Mesothelial cell of epicardium (in vitro differentiated cells): ENCODE measurements at regions not wholly inside any gene's neighbourhood (a gene's known extent, or its start where the extent isn't known, plus 50 kb on each side); places are given as distances from the start of the nearest gene placed in this dataset.

Experiments
- DNase-seq, 2 experiments: peaks; one replicate each; pipeline ENCODE4 v3.0.0; 2021; ENCODE audit warnings: low spot score in 2 of 2; ENCODE audit not compliant: unreplicated experiment in 2 of 2
- H3K27ac Mint-ChIP-seq: 2 replicates; pipeline ENCODE4 v1.8.0; 2021; ENCODE audit warnings: mixed read lengths
- H3K27me3 Mint-ChIP-seq: 2 replicates; pipeline ENCODE4 v1.8.0; 2021; ENCODE audit warnings: low read depth, mixed read lengths
- H3K36me3 Mint-ChIP-seq: 2 replicates; pipeline ENCODE4 v1.8.0; 2021; ENCODE audit warnings: mixed read lengths
- H3K4me1 Mint-ChIP-seq: 2 replicates; pipeline ENCODE4 v1.8.0; 2021; ENCODE audit warnings: mixed read lengths
- H3K4me3 Mint-ChIP-seq: 2 replicates; pipeline ENCODE4 v1.8.0; 2021; ENCODE audit warnings: mild to moderate bottlenecking, moderate library complexity, mixed read lengths
- H3K9me3 Mint-ChIP-seq: 2 replicates; pipeline ENCODE4 v1.8.0; 2021; ENCODE audit warnings: mixed read lengths
- TF ChIP-seq, protein P1 (sequence below): fragments of 200-600 bp; sonication (generic); IDR thresholded peaks from one replicate; pipeline ENCODE4 v1.5.0; 2021; ENCODE audit warnings: antibody characterized with exemption; ENCODE audit not compliant: unreplicated experiment

- Mint-ChIP-seq H3K4me3 (no peak overlapping the region), H3K4me1 (no peaks in the 10 kb centered on the region), H3K9me3 (peaks cover 3% of the 10 kb centered on the region), H3K36me3 (no peaks in the 10 kb centered on the region), H3K27me3 (no peaks in the 10 kb centered on the region), H3K27ac (no peak overlapping the region)
- DNase-seq = no peak
- TF ChIP-seq, protein P1, sequence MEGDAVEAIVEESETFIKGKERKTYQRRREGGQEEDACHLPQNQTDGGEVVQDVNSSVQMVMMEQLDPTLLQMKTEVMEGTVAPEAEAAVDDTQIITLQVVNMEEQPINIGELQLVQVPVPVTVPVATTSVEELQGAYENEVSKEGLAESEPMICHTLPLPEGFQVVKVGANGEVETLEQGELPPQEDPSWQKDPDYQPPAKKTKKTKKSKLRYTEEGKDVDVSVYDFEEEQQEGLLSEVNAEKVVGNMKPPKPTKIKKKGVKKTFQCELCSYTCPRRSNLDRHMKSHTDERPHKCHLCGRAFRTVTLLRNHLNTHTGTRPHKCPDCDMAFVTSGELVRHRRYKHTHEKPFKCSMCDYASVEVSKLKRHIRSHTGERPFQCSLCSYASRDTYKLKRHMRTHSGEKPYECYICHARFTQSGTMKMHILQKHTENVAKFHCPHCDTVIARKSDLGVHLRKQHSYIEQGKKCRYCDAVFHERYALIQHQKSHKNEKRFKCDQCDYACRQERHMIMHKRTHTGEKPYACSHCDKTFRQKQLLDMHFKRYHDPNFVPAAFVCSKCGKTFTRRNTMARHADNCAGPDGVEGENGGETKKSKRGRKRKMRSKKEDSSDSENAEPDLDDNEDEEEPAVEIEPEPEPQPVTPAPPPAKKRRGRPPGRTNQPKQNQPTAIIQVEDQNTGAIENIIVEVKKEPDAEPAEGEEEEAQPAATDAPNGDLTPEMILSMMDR = no peak
These were observed 260.2 kb downstream of the BMP4 start for GRCh38 chr14:53696217-53696965.

DNA sequence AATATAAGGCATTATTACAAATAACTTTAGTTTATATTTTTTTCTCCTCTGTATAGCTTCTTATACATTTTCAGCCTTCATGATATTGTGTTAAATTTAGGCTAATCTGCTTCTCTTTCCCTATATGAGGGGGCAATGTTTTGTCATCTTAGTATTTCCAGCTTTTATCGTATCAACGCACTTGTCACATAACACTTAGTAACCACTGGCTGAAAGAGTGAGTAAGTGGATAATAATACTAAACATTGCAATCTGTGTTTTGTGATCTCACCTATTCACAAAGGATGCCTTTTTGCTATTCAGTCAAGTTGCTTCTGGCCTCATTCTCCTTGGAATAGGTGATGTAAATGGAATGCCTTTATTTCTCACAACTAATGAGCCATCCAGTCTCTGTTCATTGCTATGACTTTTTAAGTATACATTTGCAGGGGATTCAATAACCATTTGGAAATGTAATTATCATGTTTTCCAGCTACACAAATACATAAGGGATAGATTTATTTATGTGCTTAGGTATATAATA is 260.9 kb downstream of the BMP4 start:
- H3K36me3 Mint-ChIP-seq = no peaks in the 10 kb centered on the region
- no peaks in the 10 kb centered on the region for H3K27me3 Mint-ChIP-seq
- no peak overlapping the region for H3K4me3 Mint-ChIP-seq
- H3K4me1 Mint-ChIP-seq = no peaks in the 10 kb centered on the region
- H3K27ac Mint-ChIP-seq = no peak overlapping the region
- no peaks in the 10 kb centered on the region for H3K9me3 Mint-ChIP-seq
- no peak for DNase-seq
- TF ChIP-seq, protein P1 = no peak

- H3K9me3 Mint-ChIP-seq = no peaks in the 10 kb centered on the region
- H3K36me3 Mint-ChIP-seq = no peaks in the 10 kb centered on the region
- TF ChIP-seq, protein P1 = no peak
- no peak overlapping the region for H3K27ac Mint-ChIP-seq
- H3K4me1 Mint-ChIP-seq = no peaks in the 10 kb centered on the region
- no peaks in the 10 kb centered on the region for H3K27me3 Mint-ChIP-seq
- H3K4me3 Mint-ChIP-seq = no peak overlapping the region
- DNase-seq = no peak
These were observed 263.7 kb downstream of the BMP4 start for GRCh38 chr14:53692885-53693284.

- no peaks in the 10 kb centered on the region for H3K9me3 Mint-ChIP-seq
- no peak for DNase-seq
- no peaks in the 10 kb centered on the region for H3K4me1 Mint-ChIP-seq
- no peaks in the 10 kb centered on the region for H3K36me3 Mint-ChIP-seq
- no peak overlapping the region for H3K27ac Mint-ChIP-seq
- TF ChIP-seq, protein P1 = no peak
- no peaks in the 10 kb centered on the region for H3K27me3 Mint-ChIP-seq
- no peak overlapping the region for H3K4me3 Mint-ChIP-seq
These were observed 264.2 kb downstream of the BMP4 start for GRCh38 chr14:53692451-53692850.

- Mint-ChIP-seq H3K27me3 (no peaks in the 10 kb centered on the region), H3K4me3 (no peak overlapping the region), H3K27ac (no peak overlapping the region), H3K4me1 (no peaks in the 10 kb centered on the region), H3K36me3 (no peaks in the 10 kb centered on the region), H3K9me3 (no peaks in the 10 kb centered on the region)
- TF ChIP-seq, protein P1 = no peak
- DNase-seq = no peak
These were observed 273.4 kb downstream of the BMP4 start for GRCh38 chr14:53683229-53683628.

GRCh38 chr14:53672526-53672925 is 284.1 kb downstream of the BMP4 start:
- H3K4me3 Mint-ChIP-seq = no peak overlapping the region
- no peak for DNase-seq
- H3K9me3 Mint-ChIP-seq = peaks cover 16% of the 10 kb centered on the region
- TF ChIP-seq, protein P1 = no peak
- H3K27me3 Mint-ChIP-seq = no peaks in the 10 kb centered on the region
- no peaks in the 10 kb centered on the region for H3K4me1 Mint-ChIP-seq
- H3K36me3 Mint-ChIP-seq = peaks cover 5% of the 10 kb centered on the region
- H3K27ac Mint-ChIP-seq = no peak overlapping the region
